Activated CD4-positive, alpha-beta T cell treated with anti-CD3 and anti-CD28 coated beads for 36 hours (primary cell): ENCODE measurements at regions not wholly inside any gene's neighbourhood (a gene's known extent, or its start where the extent isn't known, plus 50 kb on each side); places are given as distances from the start of the nearest gene placed in this dataset.

Source experiments
- ATAC-seq: fragments of 200-7000 bp; cut with Tn5 transposase; one replicate; pipeline ENCODE4 v1.10.0; 2021; ENCODE audit warnings: mild to moderate bottlenecking, moderate library complexity
- CTCF ChIA-PET: fragments of 350-600 bp; sonication (Branson Sonifier 250); formaldehyde crosslinking; loops from one replicate; lab custom pipeline; 2021; ENCODE audit warnings: antibody characterized with exemption; lab: Charles Lee
- POLR2A ChIA-PET: fragments of 350-600 bp; sonication (Branson Sonifier 250); formaldehyde crosslinking; loops from one replicate; lab custom pipeline; 2021; ENCODE audit warnings: antibody characterized with exemption, inconsistent platforms; lab: Charles Lee
- DNase-seq: peaks from one replicate; pipeline ENCODE4 v3.0.0-alpha.2; 2020
- H3K27ac Mint-ChIP-seq: one replicate; pipeline ENCODE4 v1.8.0; 2021; ENCODE audit warnings: mixed read lengths
- H3K27me3 Mint-ChIP-seq: one replicate; pipeline ENCODE4 v1.8.0; 2021; ENCODE audit warnings: mixed read lengths
- H3K36me3 Mint-ChIP-seq: one replicate; pipeline ENCODE4 v1.8.0; 2021; ENCODE audit warnings: low read depth, mixed read lengths
- H3K4me1 Mint-ChIP-seq: one replicate; pipeline ENCODE4 v1.8.0; 2021; ENCODE audit warnings: mixed read lengths
- H3K4me3 Mint-ChIP-seq: one replicate; pipeline ENCODE4 v1.8.0; 2021; ENCODE audit warnings: mild to moderate bottlenecking, moderate library complexity, mixed read lengths
- H3K9me3 Mint-ChIP-seq: one replicate; pipeline ENCODE4 v1.8.0; 2021; ENCODE audit warnings: low read depth, mixed read lengths
- intact Hi-C, 2 experiments: fragments of 100-400 bp; cut with DNase I in 1 of 2; cut with micrococcal nuclease in 1 of 2; formaldehyde crosslinking; loops; one replicate each; pipeline versions ENCODE4 v1.14.2 to v1.15.1; 2022 to 2024; cut with DNase I, micrococcal nuclease

DNA sequence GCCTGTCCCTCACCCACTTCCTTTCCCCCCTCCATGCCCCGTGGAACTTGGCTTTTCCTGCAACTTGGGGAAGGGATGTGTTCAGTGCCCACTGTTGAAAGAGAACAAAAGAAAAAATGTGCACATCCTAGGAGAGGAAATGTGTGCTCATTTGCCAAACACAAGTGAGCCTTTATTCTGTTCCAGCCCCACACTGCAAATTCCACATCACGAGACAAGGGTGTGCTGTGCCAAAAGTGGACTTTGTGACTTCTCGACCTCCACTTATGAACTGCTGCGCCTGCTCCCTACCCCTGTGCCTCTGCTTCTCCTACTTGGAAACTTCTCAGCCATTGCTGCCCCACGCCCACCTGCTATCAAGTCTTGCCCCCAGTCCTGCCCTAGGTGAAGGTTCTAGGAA is 97.0 kb upstream of the GRIK3 start:
- no peak overlapping the region for H3K27ac Mint-ChIP-seq
- ChIA-PET CTCF (no interaction called here), POLR2A (no interaction called here)
- intact Hi-C loops: no loop called here
- H3K4me3 Mint-ChIP-seq: no peak overlapping the region
- no peaks in the 10 kb centered on the region for H3K4me1 Mint-ChIP-seq
- H3K9me3 Mint-ChIP-seq: no peaks in the 10 kb centered on the region
- peaks cover 20% of the 10 kb centered on the region for H3K27me3 Mint-ChIP-seq
- ATAC-seq (no peak), DNase-seq (no peak)
- H3K36me3 Mint-ChIP-seq: no peaks in the 10 kb centered on the region

DNA sequence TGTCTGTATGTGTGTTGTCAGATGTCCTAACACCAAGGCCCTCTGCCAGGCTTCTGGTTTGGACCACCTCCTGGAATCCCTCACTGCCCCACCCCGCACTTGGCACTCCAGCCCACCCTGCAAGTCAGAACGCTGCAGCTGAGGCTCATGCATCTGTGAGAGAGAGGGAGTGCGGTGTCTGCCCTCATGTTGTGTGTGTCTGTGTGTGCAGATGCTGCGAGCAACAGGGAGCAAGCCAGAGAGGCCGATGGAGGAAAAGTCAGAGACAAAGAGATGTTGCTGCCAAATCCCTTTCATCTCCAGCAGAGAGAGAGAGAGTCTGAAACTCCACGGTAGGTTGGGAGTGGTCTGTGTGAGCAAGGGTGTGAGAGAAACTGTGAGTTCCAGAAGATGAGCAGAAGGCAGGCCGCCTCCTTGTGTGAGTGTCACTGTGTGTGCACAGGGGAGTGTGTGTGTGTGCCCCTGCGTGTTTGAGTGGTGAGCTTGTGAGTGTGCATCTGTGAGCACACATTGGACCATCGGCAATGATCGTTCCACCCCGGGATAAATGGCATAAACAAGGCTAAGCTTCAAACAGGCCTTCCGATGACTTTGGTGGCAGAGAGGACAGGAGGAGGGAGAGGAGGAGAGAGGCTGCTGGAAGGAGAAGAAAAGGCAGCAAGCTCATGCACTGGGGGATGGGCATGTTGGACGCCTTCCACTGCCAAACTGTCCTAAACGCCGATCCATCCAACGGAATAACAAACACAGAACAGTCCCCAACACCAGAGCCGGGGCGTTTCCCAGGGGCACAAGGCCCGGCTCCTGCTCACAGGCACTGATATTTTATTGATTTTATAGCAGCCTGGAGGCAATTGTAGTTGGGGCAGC is 99.2 kb upstream of the GRIK3 start:
- peaks cover 22% of the 10 kb centered on the region for H3K27me3 Mint-ChIP-seq
- no peak overlapping the region for H3K27ac Mint-ChIP-seq
- H3K4me1 Mint-ChIP-seq: no peaks in the 10 kb centered on the region
- intact Hi-C loops: no loop called here
- H3K9me3 Mint-ChIP-seq: no peaks in the 10 kb centered on the region
- POLR2A ChIA-PET: no interaction called here
- no peak for DNase-seq
- no peak overlapping the region for H3K4me3 Mint-ChIP-seq
- CTCF ChIA-PET: interaction anchor here (0.7 kb wide), 1 partner anchor 191 kb away, joined by 3 read pairs; no protein-coding TSS in a partner anchor
- no peak for ATAC-seq
- H3K36me3 Mint-ChIP-seq: no peaks in the 10 kb centered on the region

GRCh38 chr1:37134599-37134998 is 100.3 kb upstream of the GRIK3 start:
- ATAC-seq (no peak), DNase-seq (no peak)
- Mint-ChIP-seq H3K4me3 (no peak overlapping the region), H3K4me1 (no peaks in the 10 kb centered on the region), H3K27ac (no peak overlapping the region), H3K9me3 (no peaks in the 10 kb centered on the region), H3K27me3 (peaks cover 22% of the 10 kb centered on the region), H3K36me3 (no peaks in the 10 kb centered on the region)
- CTCF ChIA-PET: no interaction called here
- POLR2A ChIA-PET: no interaction called here
- intact Hi-C loops: no loop called here

GRCh38 chr1:37135032-37135431 is 100.7 kb upstream of the GRIK3 start:
- peaks cover 21% of the 10 kb centered on the region for H3K27me3 Mint-ChIP-seq
- no peak for ATAC-seq
- no peaks in the 10 kb centered on the region for H3K4me1 Mint-ChIP-seq
- ChIA-PET POLR2A (no interaction called here), CTCF (interaction anchor here (0.8 kb wide), 1 partner anchor 543 kb away, joined by 3 read pairs; no protein-coding TSS in a partner anchor)
- intact Hi-C loops: no loop called here
- H3K4me3 Mint-ChIP-seq: no peak overlapping the region
- DNase-seq: no peak
- no peaks in the 10 kb centered on the region for H3K36me3 Mint-ChIP-seq
- H3K27ac Mint-ChIP-seq: no peak overlapping the region
- H3K9me3 Mint-ChIP-seq: no peaks in the 10 kb centered on the region

- Mint-ChIP-seq H3K9me3 (no peaks in the 10 kb centered on the region), H3K27ac (no peak overlapping the region), H3K4me1 (no peaks in the 10 kb centered on the region), H3K27me3 (peaks cover 23% of the 10 kb centered on the region), H3K36me3 (no peaks in the 10 kb centered on the region), H3K4me3 (no peak overlapping the region)
- ATAC-seq (no peak), DNase-seq (no peak)
- POLR2A ChIA-PET: no interaction called here
- intact Hi-C loops: no loop called here
- CTCF ChIA-PET: no interaction called here
These were observed 102.7 kb upstream of the GRIK3 start for GRCh38 chr1:37137014-37137413.

DNA sequence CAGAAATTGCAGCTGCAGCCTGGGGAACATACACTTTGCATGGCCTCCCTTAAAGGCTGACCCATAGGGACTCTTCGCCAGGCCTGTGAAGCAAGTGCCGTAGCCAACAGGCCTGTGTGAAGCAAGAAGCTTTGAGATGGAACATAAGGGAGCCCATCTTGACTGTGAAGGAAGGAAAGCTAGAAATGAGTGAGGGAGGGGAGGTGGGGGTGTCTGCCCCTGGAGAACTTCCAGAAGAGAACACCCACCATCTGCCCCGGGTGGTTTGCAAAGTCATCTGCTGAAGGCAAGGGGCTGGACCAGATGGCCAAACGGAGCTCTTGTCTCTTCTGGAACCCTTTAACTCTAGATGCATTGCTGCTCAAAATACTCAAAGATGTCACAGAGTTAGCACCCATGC is 103.3 kb upstream of the GRIK3 start:
- Mint-ChIP-seq H3K4me1 (no peaks in the 10 kb centered on the region), H3K27me3 (peaks cover 26% of the 10 kb centered on the region), H3K27ac (no peak overlapping the region), H3K4me3 (no peak overlapping the region), H3K36me3 (no peaks in the 10 kb centered on the region), H3K9me3 (no peaks in the 10 kb centered on the region)
- intact Hi-C loops: no loop called here
- DNase-seq: no peak
- no peak for ATAC-seq
- ChIA-PET POLR2A (no interaction called here), CTCF (no interaction called here)

GRCh38 chr1:37143800-37144199 is 109.5 kb upstream of the GRIK3 start:
- ChIA-PET CTCF (no interaction called here), POLR2A (no interaction called here)
- Mint-ChIP-seq H3K9me3 (no peaks in the 10 kb centered on the region), H3K4me1 (no peaks in the 10 kb centered on the region), H3K27me3 (peaks cover 12% of the 10 kb centered on the region), H3K36me3 (no peaks in the 10 kb centered on the region), H3K27ac (no peak overlapping the region), H3K4me3 (no peak overlapping the region)
- DNase-seq (no peak), ATAC-seq (no peak)
- intact Hi-C loops: no loop called here

- POLR2A ChIA-PET: no interaction called here
- Mint-ChIP-seq H3K36me3 (no peaks in the 10 kb centered on the region), H3K4me3 (no peak overlapping the region), H3K9me3 (no peaks in the 10 kb centered on the region), H3K4me1 (no peaks in the 10 kb centered on the region), H3K27ac (no peak overlapping the region), H3K27me3 (peaks cover 11% of the 10 kb centered on the region)
- CTCF ChIA-PET: no interaction called here
- ATAC-seq (no peak), DNase-seq (no peak)
- intact Hi-C loops: no loop called here
These were observed 111.8 kb upstream of the GRIK3 start for GRCh38 chr1:37146071-37146470.

DNA sequence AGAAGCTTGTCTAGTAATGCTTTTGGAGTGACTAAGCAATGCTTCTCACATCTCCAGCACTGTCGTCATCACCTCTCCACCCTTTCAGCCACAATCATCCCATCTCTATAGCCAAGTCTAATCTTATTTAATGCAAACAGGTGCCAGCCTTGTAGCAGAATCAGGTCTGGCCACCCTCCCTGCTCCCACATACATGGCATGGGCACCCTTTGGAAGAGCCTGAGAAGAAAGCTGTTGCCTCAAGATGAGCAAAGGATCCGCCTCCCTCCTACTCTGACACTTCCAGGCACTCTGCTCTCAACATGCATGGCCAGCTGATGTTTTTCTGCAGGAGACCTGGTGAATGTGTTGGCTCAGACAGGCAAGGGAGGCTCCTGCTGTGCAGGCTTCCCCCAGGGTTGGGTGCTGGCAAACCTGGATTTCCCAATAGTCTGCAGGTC is 113.1 kb upstream of the GRIK3 start:
- ATAC-seq: no peak
- intact Hi-C loops: no loop called here
- H3K27me3 Mint-ChIP-seq: peaks cover 12% of the 10 kb centered on the region
- no peak overlapping the region for H3K27ac Mint-ChIP-seq
- ChIA-PET POLR2A (no interaction called here), CTCF (no interaction called here)
- DNase-seq: no peak
- H3K4me1 Mint-ChIP-seq: no peaks in the 10 kb centered on the region
- no peaks in the 10 kb centered on the region for H3K9me3 Mint-ChIP-seq
- H3K4me3 Mint-ChIP-seq: no peak overlapping the region
- no peaks in the 10 kb centered on the region for H3K36me3 Mint-ChIP-seq

DNA sequence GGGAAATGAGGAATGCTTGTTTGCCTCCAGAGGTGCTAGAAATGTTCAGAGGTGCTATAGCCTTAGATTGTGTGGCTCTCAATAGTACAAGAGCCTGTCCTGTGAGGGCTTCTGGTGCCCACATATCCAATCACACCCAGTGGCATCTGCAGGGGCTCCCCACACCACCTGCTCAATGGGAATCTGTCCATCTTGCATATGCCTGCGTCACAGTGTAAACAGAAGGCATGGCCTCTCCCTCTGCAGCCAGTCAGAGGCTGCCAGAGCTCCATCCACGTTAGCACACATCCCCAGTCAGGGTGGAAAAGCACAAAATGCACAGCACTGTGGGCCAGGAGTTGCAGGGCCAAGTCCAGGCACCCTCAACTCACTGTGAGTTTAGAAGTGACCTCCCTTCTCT is 113.6 kb upstream of the GRIK3 start:
- CTCF ChIA-PET: no interaction called here
- ATAC-seq (no peak), DNase-seq (no peak)
- no peak overlapping the region for H3K27ac Mint-ChIP-seq
- POLR2A ChIA-PET: no interaction called here
- intact Hi-C loops: no loop called here
- H3K27me3 Mint-ChIP-seq: peaks cover 12% of the 10 kb centered on the region
- H3K4me1 Mint-ChIP-seq: no peaks in the 10 kb centered on the region
- H3K4me3 Mint-ChIP-seq: no peak overlapping the region
- no peaks in the 10 kb centered on the region for H3K9me3 Mint-ChIP-seq
- no peaks in the 10 kb centered on the region for H3K36me3 Mint-ChIP-seq

DNA sequence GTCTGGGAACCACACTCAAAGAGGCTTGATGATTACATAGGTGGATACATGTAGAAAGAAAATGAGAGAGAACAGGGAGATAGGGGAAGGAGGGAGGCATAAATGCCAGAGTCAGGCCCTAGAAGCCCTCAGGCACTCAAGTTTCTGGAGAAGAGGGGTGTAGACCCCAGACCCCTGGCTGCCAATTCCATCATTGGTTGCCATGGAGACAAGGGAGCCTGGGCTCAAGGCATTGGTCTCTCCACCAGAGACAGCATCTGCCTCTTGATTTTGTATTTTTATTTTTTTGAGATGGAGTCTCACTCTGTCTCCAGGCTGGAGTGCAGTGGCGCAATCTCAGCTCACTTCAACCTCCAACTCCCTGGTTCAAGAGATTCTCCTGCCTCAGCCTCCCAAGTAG is 114.3 kb upstream of the GRIK3 start:
- CTCF ChIA-PET: no interaction called here
- POLR2A ChIA-PET: interaction anchor here (0.6 kb wide), 1 partner anchor 835 kb away, joined by 3 read pairs; no protein-coding TSS in a partner anchor
- DNase-seq: no peak

GRCh38 chr1:37149296-37149695 is 115.0 kb upstream of the GRIK3 start:
- ChIA-PET CTCF (no interaction called here), POLR2A (interaction anchor here (0.6 kb wide), 1 partner anchor 834 kb away, joined by 3 read pairs; no protein-coding TSS in a partner anchor)
- no peaks in the 10 kb centered on the region for H3K36me3 Mint-ChIP-seq
- no peaks in the 10 kb centered on the region for H3K4me1 Mint-ChIP-seq
- H3K27me3 Mint-ChIP-seq: peaks cover 15% of the 10 kb centered on the region
- no peak for DNase-seq
- ATAC-seq: no peak
- no peaks in the 10 kb centered on the region for H3K9me3 Mint-ChIP-seq
- no peak overlapping the region for H3K4me3 Mint-ChIP-seq
- H3K27ac Mint-ChIP-seq: no peak overlapping the region
- intact Hi-C loops: no loop called here

More for the DNA sequence above, 114.3 kb upstream of the GRIK3 start:
- no peaks in the 10 kb centered on the region for H3K4me1 Mint-ChIP-seq
- peaks cover 12% of the 10 kb centered on the region for H3K27me3 Mint-ChIP-seq
- no peak overlapping the region for H3K4me3 Mint-ChIP-seq
- intact Hi-C loops: no loop called here
- ATAC-seq: no peak
- no peaks in the 10 kb centered on the region for H3K9me3 Mint-ChIP-seq
- no peak overlapping the region for H3K27ac Mint-ChIP-seq
- H3K36me3 Mint-ChIP-seq: no peaks in the 10 kb centered on the region
